Right forelimb (tissue), 1 donor: ENCODE measurements at regions not wholly inside any gene's neighbourhood (a gene's known extent, or its start where the extent isn't known, plus 50 kb on each side); places are given as distances from the start of the nearest gene placed in this dataset.
"Not testable (repeated sequence)": the region's sequence is repeated elsewhere in the genome, so short reads cannot be mapped to it uniquely, and the experiment has no call there.

Experiments used
- DNase-seq: peaks from one replicate; pipeline ENCODE4 v3.0.0-alpha.2; 2018

- no peak for DNase-seq
These were observed 1037.9 kb upstream of the DDX18 start for GRCh38 chr2:116776556-116776955.

- DNase-seq = no peak
These were observed 1026.6 kb upstream of the DDX18 start for GRCh38 chr2:116787848-116788247.

GRCh38 chr2:116802671-116803070 is 1011.8 kb upstream of the DDX18 start:
- no peak for DNase-seq

GRCh38 chr2:116804901-116805300 is 1009.6 kb upstream of the DDX18 start:
- DNase-seq = no peak

- not testable (repeated sequence) for DNase-seq
These were observed 1008.0 kb upstream of the DDX18 start for GRCh38 chr2:116806505-116806904.

- no peak for DNase-seq
These were observed 1005.4 kb upstream of the DDX18 start for GRCh38 chr2:116809109-116809508.

GRCh38 chr2:116810071-116810470 is 1004.4 kb upstream of the DDX18 start:
- DNase-seq = no peak

- no peak for DNase-seq
These were observed 1003.8 kb upstream of the DDX18 start for GRCh38 chr2:116810645-116811044.

- no peak for DNase-seq
These were observed 995.1 kb upstream of the DDX18 start for GRCh38 chr2:116819355-116819754.

- no peak for DNase-seq
These were observed 993.5 kb upstream of the DDX18 start for GRCh38 chr2:116820986-116821385.

- DNase-seq = not testable (repeated sequence)
These were observed 984.9 kb upstream of the DDX18 start for GRCh38 chr2:116829543-116829942.

- no peak for DNase-seq
These were observed 982.3 kb upstream of the DDX18 start for GRCh38 chr2:116832148-116832547.

GRCh38 chr2:116833052-116833451 is 981.4 kb upstream of the DDX18 start:
- no peak for DNase-seq

GRCh38 chr2:116842164-116842563 is 972.3 kb upstream of the DDX18 start:
- DNase-seq = no peak

- no peak for DNase-seq
These were observed 954.8 kb upstream of the DDX18 start for GRCh38 chr2:116859708-116860107.

GRCh38 chr2:116874021-116874420 is 940.5 kb upstream of the DDX18 start:
- DNase-seq = no peak

GRCh38 chr2:116877274-116877673 is 937.2 kb upstream of the DDX18 start:
- no peak for DNase-seq

GRCh38 chr2:116877944-116878343 is 936.5 kb upstream of the DDX18 start:
- DNase-seq = no peak

GRCh38 chr2:116879650-116880160 is 934.8 kb upstream of the DDX18 start:
- no peak for DNase-seq

GRCh38 chr2:116891191-116891590 is 923.3 kb upstream of the DDX18 start:
- DNase-seq = no peak

GRCh38 chr2:116911540-116911939 is 903.0 kb upstream of the DDX18 start:
- no peak for DNase-seq

GRCh38 chr2:116915673-116916072 is 898.8 kb upstream of the DDX18 start:
- DNase-seq = no peak

GRCh38 chr2:116917196-116917595 is 897.3 kb upstream of the DDX18 start:
- no peak for DNase-seq

- no peak for DNase-seq
These were observed 895.9 kb upstream of the DDX18 start for GRCh38 chr2:116918574-116918973.

GRCh38 chr2:116922414-116922813 is 892.1 kb upstream of the DDX18 start:
- DNase-seq = no peak

GRCh38 chr2:116924509-116924908 is 890.0 kb upstream of the DDX18 start:
- no peak for DNase-seq
